ENCODE measurements at regions not wholly inside any gene's neighbourhood (a gene's known extent, or its start where the extent isn't known, plus 50 kb on each side); places are given as distances from the start of the nearest gene placed in this dataset.
"Not testable (repeated sequence)": the region's sequence is repeated elsewhere in the genome, so short reads cannot be mapped to it uniquely, and the experiment has no call there.

DNA sequence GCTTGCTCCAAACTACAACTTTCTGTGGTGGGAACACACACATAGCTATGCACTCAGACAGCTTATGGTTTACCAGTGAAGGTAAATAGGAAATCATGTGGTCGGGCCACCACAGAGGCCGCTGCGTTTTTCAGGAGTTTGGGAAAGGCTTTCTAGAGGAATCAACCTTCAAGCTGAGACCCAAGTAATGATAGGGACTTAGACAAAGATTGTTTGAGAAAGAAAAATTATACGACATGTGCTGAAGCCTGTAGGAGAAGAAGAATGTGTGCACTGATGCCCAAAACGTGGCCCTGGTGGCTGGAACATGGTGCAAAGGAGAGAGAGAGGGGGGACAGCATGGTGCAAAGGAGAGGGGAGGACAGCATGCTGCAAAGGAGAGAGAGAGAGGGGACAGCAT, 61.2 kb upstream of the VIPR2 start:
- Mint-ChIP-seq H3K4me3 (no peak overlapping the region), H3K9me3 (no peaks in the 10 kb centered on the region), H3K27ac (no peak overlapping the region)

DNA sequence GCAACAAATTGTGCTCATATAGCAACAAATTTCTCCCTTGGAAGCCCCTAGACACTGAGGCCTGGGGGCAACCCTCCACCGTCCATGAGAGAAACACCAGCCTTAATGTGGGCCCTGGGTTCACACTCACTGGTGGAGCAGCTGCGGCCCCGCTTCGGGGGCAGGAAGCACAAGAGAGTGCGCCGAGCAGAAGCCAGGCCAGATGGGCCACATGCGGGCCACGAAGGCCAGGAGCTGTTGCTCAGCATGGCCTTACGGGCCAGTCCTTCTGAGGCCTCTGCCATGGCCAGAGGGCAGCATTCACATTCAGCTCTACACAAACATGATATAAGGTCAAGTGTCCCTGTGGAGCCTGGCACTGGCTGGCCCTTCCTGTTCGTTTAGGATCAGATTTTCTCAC, 60.0 kb upstream of the VIPR2 start:
- Mint-ChIP-seq H3K4me1 (no peaks in the 10 kb centered on the region), H3K36me3 (no peaks in the 10 kb centered on the region), H3K27ac (no peak overlapping the region), H3K9me3 (no peaks in the 10 kb centered on the region), H3K4me3 (no peak overlapping the region), H3K27me3 (no peaks in the 10 kb centered on the region)
- no peak for ATAC-seq

More for the DNA sequence above, 61.2 kb upstream of the VIPR2 start:
- Mint-ChIP-seq H3K27me3 (no peaks in the 10 kb centered on the region), H3K36me3 (no peaks in the 10 kb centered on the region), H3K4me1 (no peaks in the 10 kb centered on the region)
- ATAC-seq: no peak

- H3K4me1 Mint-ChIP-seq, H3K27me3 Mint-ChIP-seq, H3K9me3 Mint-ChIP-seq, H3K27ac Mint-ChIP-seq, H3K36me3 Mint-ChIP-seq, H3K4me3 Mint-ChIP-seq, ATAC-seq: not testable (repeated sequence)
Measured at GRCh38 chr7:159203253-159203652, 58.6 kb upstream of the VIPR2 start.

- H3K4me3 Mint-ChIP-seq: no peak overlapping the region
- peaks cover 15% of the 10 kb centered on the region for H3K27me3 Mint-ChIP-seq
- ATAC-seq: no peak
- H3K9me3 Mint-ChIP-seq: no peaks in the 10 kb centered on the region
- H3K4me1 Mint-ChIP-seq: peaks cover 13% of the 10 kb centered on the region
- no peak overlapping the region for H3K27ac Mint-ChIP-seq
- no peaks in the 10 kb centered on the region for H3K36me3 Mint-ChIP-seq
Measured at GRCh38 chr7:159201722-159202330, 57.2 kb upstream of the VIPR2 start.

GRCh38 chr7:159200421-159200820, 55.8 kb upstream of the VIPR2 start:
- H3K27ac Mint-ChIP-seq: no peak overlapping the region

GRCh38 chr7:159198016-159198724, 53.5 kb upstream of the VIPR2 start:
- H3K27ac Mint-ChIP-seq: peak overlapping the region; percentile 57
- no peak for ATAC-seq
- no peaks in the 10 kb centered on the region for H3K9me3 Mint-ChIP-seq
- peaks cover 25% of the 10 kb centered on the region for H3K27me3 Mint-ChIP-seq
- H3K4me1 Mint-ChIP-seq: peaks cover 15% of the 10 kb centered on the region
- H3K4me3 Mint-ChIP-seq: no peak overlapping the region
- H3K36me3 Mint-ChIP-seq: no peaks in the 10 kb centered on the region

More at GRCh38 chr7:159200421-159200820, 55.8 kb upstream of the VIPR2 start:
- Mint-ChIP-seq H3K9me3 (no peaks in the 10 kb centered on the region), H3K4me1 (peaks cover 15% of the 10 kb centered on the region), H3K4me3 (no peak overlapping the region), H3K36me3 (no peaks in the 10 kb centered on the region), H3K27me3 (peaks cover 15% of the 10 kb centered on the region)
- ATAC-seq: no peak

- no peaks in the 10 kb centered on the region for H3K9me3 Mint-ChIP-seq
- peak overlapping the region; percentile 44 for H3K4me3 Mint-ChIP-seq
- peak overlapping the region; percentile 57 for H3K27ac Mint-ChIP-seq
- peaks cover 15% of the 10 kb centered on the region for H3K4me1 Mint-ChIP-seq
- peak; percentile 39 for ATAC-seq
- H3K36me3 Mint-ChIP-seq: no peaks in the 10 kb centered on the region
- H3K27me3 Mint-ChIP-seq: peaks cover 28% of the 10 kb centered on the region
Measured at GRCh38 chr7:159197066-159197975, 52.7 kb upstream of the VIPR2 start.

DNA sequence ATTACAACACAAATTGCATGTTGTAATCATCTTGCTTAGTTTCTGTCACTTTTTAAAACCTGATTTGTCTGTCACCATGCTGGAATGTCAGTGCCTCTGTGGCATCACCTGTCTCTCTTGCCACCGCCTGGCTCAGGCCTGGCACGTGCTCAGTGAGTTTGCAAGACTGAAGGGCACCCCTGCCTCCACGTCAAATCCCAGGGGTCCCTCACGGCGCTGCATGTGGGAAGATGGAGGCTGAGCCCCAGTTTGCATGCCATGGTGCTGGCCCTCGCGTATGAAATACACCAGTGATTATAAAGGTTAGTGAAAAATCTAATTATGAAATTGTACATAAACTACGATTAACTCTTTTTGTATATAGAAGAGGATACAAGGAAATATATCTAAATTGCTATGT, 51.9 kb upstream of the VIPR2 start:
- H3K27ac Mint-ChIP-seq: no peak overlapping the region
- no peak for ATAC-seq
- H3K4me3 Mint-ChIP-seq: no peak overlapping the region
- no peaks in the 10 kb centered on the region for H3K9me3 Mint-ChIP-seq
- no peaks in the 10 kb centered on the region for H3K36me3 Mint-ChIP-seq
- H3K27me3 Mint-ChIP-seq: peaks cover 28% of the 10 kb centered on the region
- H3K4me1 Mint-ChIP-seq: peaks cover 15% of the 10 kb centered on the region

DNA sequence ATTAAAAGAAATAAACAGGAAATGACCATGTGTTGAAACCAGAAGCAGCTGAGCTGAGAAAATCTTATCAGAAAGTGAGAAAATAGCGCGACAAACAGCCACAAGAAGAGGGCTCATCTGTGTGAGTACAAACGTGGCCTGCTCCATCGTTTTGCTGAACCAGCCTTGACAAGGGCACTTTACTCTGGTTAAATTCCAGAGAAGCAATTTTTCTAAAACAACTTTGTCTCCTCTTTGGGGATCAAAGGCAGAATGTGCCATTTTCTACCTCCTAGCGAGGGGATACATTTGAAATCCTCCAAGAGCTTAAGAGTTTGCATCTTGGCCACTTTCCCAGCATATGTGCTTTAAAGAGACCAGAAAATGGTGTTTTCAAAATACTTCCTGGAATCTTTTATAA, 51.3 kb upstream of the VIPR2 start:
- Mint-ChIP-seq H3K4me3 (no peak overlapping the region), H3K27ac (no peak overlapping the region), H3K27me3 (peaks cover 28% of the 10 kb centered on the region), H3K36me3 (no peaks in the 10 kb centered on the region), H3K4me1 (peaks cover 15% of the 10 kb centered on the region), H3K9me3 (no peaks in the 10 kb centered on the region)
- no peak for ATAC-seq

Measured in stimulated activated memory B cell treated with anti-CD40 and anti-IgM and Interleukin-4, amounts not matched to agents 10 μg/mL and 1 μg/mL and 100 μg/mL, for 72 hours (primary cell).